ENCODE measurements at regions not wholly inside any gene's neighbourhood (a gene's known extent, or its start where the extent isn't known, plus 50 kb on each side); places are given as distances from the start of the nearest gene placed in this dataset.

GRCh38 chr10:120643351-120643750 lies 186.3 kb downstream of the PLPP4 start:
- no peak for TF ChIP-seq CTCF (IDR thresholded peaks at IDR 0.05; ENCODE audit: low read depth, low read length)
- no peak for TF ChIP-seq POLR2A (IDR thresholded peaks at IDR 0.05; ENCODE audit: extremely low read depth, insufficient read length)
- TF ChIP-seq MAX (IDR thresholded peaks at IDR 0.05; ENCODE audit: low read depth, low read length) = no peak
